ENCODE measurements at regions not wholly inside any gene's neighbourhood (a gene's known extent, or its start where the extent isn't known, plus 50 kb on each side); places are given as distances from the start of the nearest gene placed in this dataset.

DNA sequence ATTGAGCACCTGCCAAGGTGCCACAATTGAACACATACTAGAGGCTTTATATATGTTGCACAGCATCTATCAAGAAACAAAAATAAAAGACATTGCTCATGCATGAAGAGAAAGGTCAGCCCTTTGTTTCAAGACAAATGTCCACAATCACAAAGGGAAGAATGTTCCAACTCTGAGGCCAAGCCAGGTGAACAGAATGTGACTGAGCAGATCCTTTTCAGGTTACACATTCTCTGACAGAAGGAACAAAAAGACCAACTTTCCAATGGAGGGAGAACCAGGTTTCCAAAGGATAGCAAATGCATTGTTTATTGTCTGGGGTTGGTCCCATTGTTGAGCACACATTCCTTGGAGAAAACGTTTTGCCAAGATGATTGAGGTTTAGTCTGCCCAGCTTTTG lies 50.2 kb upstream of the FAM174B start:
- Histone ChIP-seq H3K27me3 (ENCODE audit: low read depth) (no peaks in the 10 kb centered on the region), H3K36me3 (no peaks in the 10 kb centered on the region), H3K4me1 (no peaks in the 10 kb centered on the region), H3K4me3 (no peak overlapping the region), H3K9me3 (replicated peaks) (no peaks in the 10 kb centered on the region), H3K27ac (replicated peaks) (no peak overlapping the region)
- intact Hi-C loops (cut with micrococcal nuclease) = no loop called here
- no peak for DNase-seq
- TF ChIP-seq, protein P1, sequence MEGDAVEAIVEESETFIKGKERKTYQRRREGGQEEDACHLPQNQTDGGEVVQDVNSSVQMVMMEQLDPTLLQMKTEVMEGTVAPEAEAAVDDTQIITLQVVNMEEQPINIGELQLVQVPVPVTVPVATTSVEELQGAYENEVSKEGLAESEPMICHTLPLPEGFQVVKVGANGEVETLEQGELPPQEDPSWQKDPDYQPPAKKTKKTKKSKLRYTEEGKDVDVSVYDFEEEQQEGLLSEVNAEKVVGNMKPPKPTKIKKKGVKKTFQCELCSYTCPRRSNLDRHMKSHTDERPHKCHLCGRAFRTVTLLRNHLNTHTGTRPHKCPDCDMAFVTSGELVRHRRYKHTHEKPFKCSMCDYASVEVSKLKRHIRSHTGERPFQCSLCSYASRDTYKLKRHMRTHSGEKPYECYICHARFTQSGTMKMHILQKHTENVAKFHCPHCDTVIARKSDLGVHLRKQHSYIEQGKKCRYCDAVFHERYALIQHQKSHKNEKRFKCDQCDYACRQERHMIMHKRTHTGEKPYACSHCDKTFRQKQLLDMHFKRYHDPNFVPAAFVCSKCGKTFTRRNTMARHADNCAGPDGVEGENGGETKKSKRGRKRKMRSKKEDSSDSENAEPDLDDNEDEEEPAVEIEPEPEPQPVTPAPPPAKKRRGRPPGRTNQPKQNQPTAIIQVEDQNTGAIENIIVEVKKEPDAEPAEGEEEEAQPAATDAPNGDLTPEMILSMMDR (IDR thresholded peaks at IDR 0.05; ENCODE audit: borderline replicate concordance) = no peak

DNA sequence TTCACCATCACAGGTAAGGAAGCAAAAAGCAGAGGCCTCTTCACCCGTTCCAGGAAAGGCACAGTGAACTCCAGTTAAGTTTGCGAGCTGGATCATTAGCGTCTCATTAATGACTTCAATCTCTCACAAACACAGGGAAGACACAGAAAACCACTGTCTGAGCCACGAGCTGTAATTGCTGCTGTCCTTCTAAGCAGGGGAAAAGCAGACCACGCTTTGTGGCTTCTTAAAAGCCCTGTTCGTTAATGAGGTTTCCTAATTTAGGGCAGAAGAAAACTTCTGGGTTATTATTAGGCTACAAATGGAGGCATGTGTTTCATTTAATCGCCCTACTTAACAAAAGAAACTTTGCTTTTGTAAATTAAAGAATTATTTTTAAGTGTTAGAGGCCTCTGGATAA lies 50.6 kb upstream of the FAM174B start:
- TF ChIP-seq, protein P1 (IDR thresholded peaks at IDR 0.05; ENCODE audit: borderline replicate concordance) = no peak
- Histone ChIP-seq H3K27ac (replicated peaks) (no peak overlapping the region), H3K27me3 (ENCODE audit: low read depth) (no peaks in the 10 kb centered on the region), H3K4me1 (no peaks in the 10 kb centered on the region), H3K9me3 (replicated peaks) (no peaks in the 10 kb centered on the region), H3K36me3 (no peaks in the 10 kb centered on the region), H3K4me3 (no peak overlapping the region)
- intact Hi-C loops (cut with micrococcal nuclease) = no loop called here
- no peak for DNase-seq

DNA sequence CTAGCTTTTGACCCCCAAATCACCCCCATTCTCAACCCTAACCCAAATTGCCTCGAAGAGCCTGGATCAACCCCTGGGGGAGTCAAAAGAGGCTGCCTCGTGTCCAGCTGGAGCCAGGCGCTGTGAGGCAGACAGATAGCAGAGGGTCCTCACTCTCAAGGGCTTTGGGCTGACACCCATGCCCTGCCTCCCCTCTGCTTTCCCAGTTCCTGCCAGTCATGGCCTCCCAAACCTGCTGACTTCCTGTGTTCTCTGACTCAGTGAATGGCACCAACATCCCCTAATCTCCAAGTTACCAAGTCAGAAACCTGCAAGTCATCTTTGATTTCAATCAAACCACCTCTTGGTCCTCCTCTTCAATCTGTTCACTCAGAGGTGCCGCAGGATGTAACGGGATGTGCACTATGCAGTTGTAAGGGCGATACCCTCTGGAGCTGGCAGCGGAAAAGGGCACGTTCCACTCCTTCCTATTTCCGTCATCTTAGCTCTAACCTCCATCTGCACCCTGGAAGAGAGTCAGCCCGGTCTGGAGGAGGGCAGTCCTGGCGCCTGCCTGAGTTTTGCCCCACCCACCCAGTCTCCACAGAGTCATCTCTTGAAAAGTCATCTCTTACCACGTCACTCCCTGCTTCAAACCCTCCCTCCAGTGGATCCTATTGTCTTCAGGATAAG lies 52.4 kb upstream of the FAM174B start:
- no peaks in the 10 kb centered on the region for H3K4me1 ChIP-seq
- DNase-seq = no peak
- H3K9me3 ChIP-seq (replicated peaks) = no peaks in the 10 kb centered on the region
- H3K36me3 ChIP-seq = no peaks in the 10 kb centered on the region
- no peaks in the 10 kb centered on the region for H3K27me3 ChIP-seq (ENCODE audit: low read depth)
- H3K4me3 ChIP-seq = no peak overlapping the region
- TF ChIP-seq, protein P1 (IDR thresholded peaks at IDR 0.05; ENCODE audit: borderline replicate concordance) = no peak
- intact Hi-C loops (cut with micrococcal nuclease) = no loop called here
- H3K27ac ChIP-seq (replicated peaks) = no peak overlapping the region

DNA sequence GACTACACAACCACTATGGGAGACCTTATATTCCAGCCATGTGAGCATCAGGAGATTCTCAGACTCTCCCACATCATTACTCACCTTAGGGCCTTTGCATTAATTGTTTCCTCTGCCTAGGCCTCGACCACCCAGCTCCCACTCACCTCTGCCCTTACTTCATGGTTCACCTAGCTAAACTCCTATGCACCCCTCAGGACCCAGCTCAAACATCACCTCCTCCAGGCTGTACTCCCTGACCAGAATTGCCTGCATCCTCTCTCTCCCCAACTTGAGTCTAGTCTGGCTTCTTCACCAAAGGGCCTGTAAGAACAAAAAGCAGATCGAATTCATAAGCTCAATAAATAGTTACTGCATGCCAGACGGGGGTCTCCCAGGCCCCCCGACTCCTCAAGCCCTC lies 53.1 kb upstream of the FAM174B start:
- Histone ChIP-seq H3K27me3 (ENCODE audit: low read depth) (no peaks in the 10 kb centered on the region), H3K36me3 (no peaks in the 10 kb centered on the region), H3K27ac (replicated peaks) (no peak overlapping the region), H3K4me3 (no peak overlapping the region), H3K9me3 (replicated peaks) (no peaks in the 10 kb centered on the region), H3K4me1 (no peaks in the 10 kb centered on the region)
- TF ChIP-seq, protein P1 (IDR thresholded peaks at IDR 0.05; ENCODE audit: borderline replicate concordance) = no peak
- no peak for DNase-seq
- intact Hi-C loops (cut with micrococcal nuclease) = no loop called here

DNA sequence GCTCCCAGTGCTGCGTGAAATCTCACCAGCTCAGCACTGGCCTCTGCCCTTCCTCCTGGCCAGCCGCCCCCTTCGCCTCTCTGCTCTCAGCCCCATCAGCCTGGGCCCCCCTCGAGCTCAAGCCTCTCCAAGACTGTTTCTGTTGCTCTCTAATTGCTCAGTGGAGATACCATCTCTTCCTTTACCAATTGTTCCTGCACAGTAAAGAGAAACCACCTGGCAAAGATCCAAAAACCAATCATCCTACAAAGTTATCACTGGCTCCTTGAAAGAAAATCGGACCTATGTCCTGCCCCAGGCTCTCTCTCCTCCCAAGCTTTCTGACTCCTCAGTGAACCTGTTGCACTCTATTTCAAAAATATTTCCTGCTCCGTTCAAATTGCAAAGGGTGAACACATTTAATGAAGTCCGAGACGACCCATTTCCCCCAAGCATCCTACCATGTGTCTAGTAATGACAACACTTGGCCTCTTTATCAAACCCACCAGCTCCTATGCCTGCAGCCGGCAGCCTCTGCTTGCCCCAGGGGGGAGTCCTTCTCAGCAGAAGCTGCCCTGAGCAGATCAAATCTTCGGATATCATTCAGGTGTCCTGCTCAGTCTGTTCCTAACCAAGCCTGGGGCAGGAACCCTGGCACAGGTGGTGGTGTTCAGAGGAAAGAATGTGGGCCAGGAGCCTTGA lies 53.7 kb upstream of the FAM174B start:
- Histone ChIP-seq H3K27me3 (ENCODE audit: low read depth) (no peaks in the 10 kb centered on the region), H3K27ac (replicated peaks) (no peak overlapping the region), H3K4me1 (peaks cover 4% of the 10 kb centered on the region), H3K9me3 (replicated peaks) (no peaks in the 10 kb centered on the region), H3K4me3 (no peak overlapping the region), H3K36me3 (no peaks in the 10 kb centered on the region)
- TF ChIP-seq, protein P1 (IDR thresholded peaks at IDR 0.05; ENCODE audit: borderline replicate concordance) = no peak
- no peak for DNase-seq
- intact Hi-C loops (cut with micrococcal nuclease) = no loop called here

Measured in left ventricle myocardium inferior (tissue), 1 donor.